GM21526 (cell line): ENCODE measurements at regions not wholly inside any gene's neighbourhood (a gene's known extent, or its start where the extent isn't known, plus 50 kb on each side); places are given as distances from the start of the nearest gene placed in this dataset.
"Not testable (repeated sequence)": the region's sequence is repeated elsewhere in the genome, so short reads cannot be mapped to it uniquely, and the experiment has no call there.

Source experiments
- ATAC-seq: cut with Tn5 transposase; IDR thresholded peaks from one replicate; pipeline ENCODE4 v1.9.1; 2021; ENCODE audit warnings: moderate library complexity; ENCODE audit not compliant: unreplicated experiment, low FRiP score

GRCh38 chr16:16988963-16989362 lies 481.8 kb downstream of the XYLT1 start:
- ATAC-seq: no peak

- ATAC-seq: no peak
These were observed 481.4 kb downstream of the XYLT1 start for GRCh38 chr16:16989368-16989767.

DNA sequence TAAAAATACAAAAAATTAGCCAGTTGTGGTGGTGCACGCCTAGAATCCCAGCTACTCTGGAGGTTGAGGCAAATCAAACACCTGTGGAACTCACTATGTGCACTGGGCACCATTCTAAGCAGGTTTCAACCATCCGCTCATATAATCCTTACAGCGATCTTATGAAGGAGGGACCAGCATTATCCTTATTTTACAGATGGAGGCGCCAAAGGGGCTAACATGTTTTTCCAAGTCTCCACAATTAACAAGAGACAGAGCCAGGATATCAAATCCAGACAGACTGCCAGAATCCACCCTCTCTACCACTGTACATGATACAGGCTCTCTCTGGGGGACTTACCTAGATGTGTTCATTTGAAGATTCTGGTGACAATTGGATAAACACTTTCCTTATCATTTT lies 479.0 kb downstream of the XYLT1 start:
- ATAC-seq: no peak

DNA sequence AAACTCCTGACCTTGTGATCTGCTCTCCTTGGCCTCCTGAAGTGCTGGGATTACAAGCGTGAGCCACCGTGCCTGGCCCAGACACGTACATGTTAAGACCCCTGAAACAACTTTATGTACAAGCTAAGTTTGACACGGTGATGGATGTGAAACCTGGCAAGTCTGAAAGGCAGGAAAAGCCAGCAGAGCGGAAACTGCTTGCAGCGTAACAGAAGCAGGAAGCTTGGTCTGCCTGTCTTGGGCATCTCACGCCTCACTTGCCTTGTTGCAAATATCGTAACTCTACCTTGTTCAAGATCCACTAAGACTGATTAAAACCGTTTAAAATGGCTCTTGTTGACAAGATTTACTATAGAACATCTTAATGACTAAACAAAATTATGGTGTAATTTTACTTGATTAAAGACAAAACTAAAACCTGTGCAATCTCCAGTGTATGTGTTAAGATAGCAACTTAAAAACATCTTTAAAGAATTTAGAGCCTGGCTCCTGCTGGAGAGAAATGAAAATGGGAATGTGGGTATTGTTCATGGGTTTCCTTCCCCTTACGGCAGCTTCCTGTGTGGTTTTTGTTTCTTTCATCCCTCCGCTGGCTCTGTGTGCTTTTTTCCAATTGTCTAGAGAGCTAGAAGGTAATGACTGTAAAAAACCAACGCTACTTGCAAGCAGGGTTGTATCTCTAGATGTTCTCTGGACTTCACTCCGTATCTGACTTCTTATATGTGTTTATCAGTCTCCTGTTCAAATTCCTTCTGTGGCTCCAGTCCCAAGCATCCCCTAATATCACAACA lies 477.6 kb downstream of the XYLT1 start:
- no peak for ATAC-seq

DNA sequence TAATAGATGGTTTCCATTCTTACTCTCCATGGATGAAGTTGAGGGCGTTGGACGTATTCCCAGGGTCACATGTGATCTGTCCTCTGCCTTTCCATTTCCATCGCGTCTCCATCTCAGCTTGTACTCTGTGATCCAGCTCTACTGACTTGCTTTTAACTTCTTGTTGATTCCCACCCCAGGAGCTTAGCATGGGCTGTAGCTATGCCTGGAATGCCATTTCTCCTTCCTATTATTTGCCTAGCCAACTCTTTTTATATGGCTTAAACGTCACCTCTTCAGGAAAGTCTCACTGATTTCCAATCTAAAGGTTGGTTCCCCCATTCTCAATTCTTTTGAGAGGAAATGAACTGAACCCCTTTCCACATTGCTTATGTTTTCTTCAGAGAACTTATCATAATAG lies 475.9 kb downstream of the XYLT1 start:
- ATAC-seq: no peak

DNA sequence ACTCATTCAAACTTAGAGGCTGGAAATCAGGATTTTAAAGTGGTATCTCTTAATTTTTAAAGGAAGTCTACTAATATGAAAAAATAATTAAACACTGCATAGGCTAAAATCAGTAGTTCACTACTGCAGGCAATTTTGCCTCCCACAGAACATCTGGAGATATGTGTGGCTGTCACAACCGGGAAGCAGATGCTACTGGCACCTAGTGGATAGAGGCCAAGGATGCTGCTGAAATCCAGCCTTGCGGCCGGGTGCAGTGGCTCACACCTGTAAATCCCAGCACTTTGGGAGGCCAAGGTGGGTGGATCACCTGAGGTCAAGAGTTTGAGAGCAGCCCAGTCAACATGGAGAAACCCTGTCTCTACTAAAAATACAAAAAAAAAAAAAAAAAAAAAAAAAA lies 473.9 kb downstream of the XYLT1 start:
- ATAC-seq: no peak

GRCh38 chr16:16997349-16997748 lies 473.4 kb downstream of the XYLT1 start:
- no peak for ATAC-seq

DNA sequence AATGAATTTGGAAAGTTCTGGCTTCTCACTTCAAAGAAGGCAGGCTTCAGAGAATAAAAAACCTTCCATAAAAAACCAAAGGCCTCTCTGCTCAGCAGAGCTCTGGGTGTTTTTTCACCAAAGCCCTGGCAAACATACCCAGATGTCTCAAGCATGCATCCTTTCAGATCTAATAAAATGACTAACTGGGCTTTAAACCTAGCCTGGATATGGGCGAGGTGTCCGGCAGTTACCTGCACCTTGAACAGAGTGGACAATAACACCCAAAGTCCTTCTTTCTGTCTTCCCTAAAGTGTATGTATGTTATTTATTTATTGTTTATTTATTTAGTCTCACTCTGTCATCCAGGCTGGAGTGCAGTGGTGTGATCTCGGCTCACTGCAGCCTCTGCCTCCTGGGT lies 469.3 kb downstream of the XYLT1 start:
- no peak for ATAC-seq

- peak; percentile 55 for ATAC-seq
These were observed 468.2 kb downstream of the XYLT1 start for GRCh38 chr16:17002565-17002964.

GRCh38 chr16:17005963-17006362 lies 464.8 kb downstream of the XYLT1 start:
- not testable (repeated sequence) for ATAC-seq

- no peak for ATAC-seq
These were observed 459.0 kb downstream of the XYLT1 start for GRCh38 chr16:17011712-17012111.

DNA sequence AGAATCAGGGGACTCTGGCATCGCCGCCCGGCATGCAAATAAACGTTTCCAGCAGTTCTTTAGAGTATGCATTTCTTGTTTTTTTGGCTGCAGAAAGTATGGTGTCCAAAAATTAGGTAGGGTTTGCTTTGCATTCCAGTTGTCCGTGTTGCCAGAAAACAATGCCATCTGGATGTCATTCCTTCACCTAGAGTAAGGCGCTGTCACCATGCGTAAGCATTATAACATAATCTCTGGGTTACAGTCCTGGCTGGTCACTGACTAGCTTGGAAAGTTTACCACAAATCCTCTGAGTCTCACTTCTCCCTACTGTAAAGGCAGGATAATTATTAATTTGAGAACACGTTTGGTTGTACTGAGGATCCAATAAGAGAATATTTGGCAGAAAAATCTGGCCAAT lies 457.7 kb downstream of the XYLT1 start:
- no peak for ATAC-seq

- no peak for ATAC-seq
These were observed 456.2 kb downstream of the XYLT1 start for GRCh38 chr16:17014484-17015121.

- ATAC-seq: no peak
These were observed 455.1 kb downstream of the XYLT1 start for GRCh38 chr16:17015702-17016101.

- ATAC-seq: no peak
These were observed 453.3 kb downstream of the XYLT1 start for GRCh38 chr16:17017442-17017841.

DNA sequence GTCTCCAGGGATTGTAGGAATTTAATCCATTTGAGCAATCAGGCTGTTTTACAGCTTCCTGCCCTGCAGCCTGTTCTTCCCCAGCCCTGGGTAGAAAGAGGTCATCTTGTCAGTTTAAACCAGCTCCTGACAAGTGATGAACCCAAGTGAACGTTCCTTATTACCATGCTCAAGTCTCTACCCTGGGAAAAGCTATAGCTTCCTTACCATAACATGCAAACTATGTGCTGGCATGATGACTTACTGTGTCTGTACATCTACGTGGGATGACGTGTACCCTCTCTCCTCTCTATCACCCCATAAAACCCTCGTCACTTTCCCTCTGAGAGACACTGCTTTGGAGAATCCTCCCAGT lies 452.2 kb downstream of the XYLT1 start:
- ATAC-seq: no peak

DNA sequence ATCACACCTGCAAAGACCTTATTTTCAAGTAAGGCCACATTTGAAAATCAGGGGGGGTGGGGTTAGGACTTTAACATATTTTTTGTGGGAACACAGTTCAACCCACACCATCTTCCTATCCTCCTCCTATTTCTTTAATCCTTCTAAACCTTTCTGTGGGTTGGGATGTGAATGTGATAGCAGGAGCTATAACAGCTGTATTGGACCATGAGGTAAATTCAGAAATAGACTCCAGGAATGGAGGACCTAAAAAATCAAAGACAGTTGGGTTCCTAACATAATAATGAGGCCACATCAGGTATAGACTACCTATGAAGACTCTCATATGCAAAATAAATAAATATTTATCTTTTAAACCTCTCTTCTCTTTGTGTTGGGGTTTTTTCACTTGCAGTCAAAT lies 451.4 kb downstream of the XYLT1 start:
- ATAC-seq: no peak

DNA sequence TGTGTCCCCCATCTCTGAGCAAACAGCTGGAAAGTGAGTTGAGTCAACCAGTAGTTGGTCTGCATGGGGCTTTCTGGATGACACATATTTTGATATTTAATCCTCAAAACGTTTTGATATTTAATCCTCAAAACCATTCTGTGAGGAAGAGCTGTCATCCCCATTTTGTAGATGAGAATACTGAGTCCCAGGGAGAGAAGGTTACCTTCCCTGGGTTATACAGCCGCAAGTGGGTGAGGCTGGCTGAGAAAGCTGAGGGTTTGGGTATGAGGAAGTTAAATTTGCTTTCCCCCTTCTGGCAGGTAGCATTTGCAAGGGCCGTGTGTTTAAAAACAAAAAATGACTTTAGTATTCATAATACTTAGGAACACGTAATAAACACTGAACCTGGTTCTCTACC lies 447.2 kb downstream of the XYLT1 start:
- no peak for ATAC-seq

DNA sequence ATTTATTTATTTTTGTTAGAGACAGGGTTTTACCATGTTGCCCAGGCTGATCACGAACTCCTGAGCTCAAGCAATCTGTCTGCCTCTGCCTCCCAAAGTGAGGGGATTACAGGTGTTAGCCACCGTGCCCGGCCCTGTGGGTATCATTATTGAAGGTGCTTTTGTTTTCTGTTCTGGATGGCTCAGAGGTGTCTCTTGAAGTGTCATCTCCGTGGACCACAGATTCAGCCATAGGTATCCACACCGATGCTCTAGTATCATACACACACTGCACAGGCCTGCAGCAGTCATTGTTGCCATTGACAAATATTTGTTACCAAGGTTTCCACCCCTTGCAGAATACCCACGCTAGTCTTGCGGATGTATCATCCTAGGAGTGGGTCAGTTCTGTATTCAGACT lies 446.2 kb downstream of the XYLT1 start:
- ATAC-seq: no peak

DNA sequence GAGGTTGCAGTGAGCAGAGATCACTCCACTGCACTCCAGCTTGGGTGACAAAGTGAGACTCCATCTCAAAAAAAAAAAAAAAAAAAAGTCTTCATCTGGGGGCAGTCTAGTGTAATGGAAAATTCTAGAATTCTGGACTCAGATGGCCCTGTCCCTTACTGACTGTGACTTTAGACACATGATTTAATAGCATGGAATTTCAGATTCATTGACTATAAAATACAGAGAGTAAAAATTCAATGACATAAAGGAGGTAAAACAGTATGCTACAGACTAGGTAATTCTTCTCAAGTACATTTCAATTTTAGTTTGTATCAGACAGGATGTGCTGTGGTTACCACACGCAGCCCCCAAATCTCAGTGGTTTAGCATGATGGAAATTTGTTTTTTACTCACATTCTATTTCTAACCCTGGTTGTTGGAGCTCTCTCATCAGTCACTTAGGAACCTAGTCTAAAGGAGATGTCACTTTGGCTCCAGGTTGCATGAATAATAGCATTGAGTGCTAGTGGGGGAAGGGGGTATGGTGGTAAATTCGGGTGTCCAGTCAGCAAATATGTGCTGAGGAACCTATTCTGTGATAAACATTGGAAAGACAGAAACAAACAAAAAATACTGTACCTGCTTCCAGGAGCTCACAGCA lies 444.0 kb downstream of the XYLT1 start:
- ATAC-seq: peak; percentile 75

GRCh38 chr16:17027488-17028129 lies 443.2 kb downstream of the XYLT1 start:
- no peak for ATAC-seq
